ENCODE measurements at regions not wholly inside any gene's neighbourhood (a gene's known extent, or its start where the extent isn't known, plus 50 kb on each side); places are given as distances from the start of the nearest gene placed in this dataset.
A peak's percentile ranks its signal among the peaks of the same experiment; 100 is the strongest.

GRCh38 chr1:90850898-90851710 is 134.0 kb upstream of the BARHL2 start:
- TF ChIP-seq, protein P1, sequence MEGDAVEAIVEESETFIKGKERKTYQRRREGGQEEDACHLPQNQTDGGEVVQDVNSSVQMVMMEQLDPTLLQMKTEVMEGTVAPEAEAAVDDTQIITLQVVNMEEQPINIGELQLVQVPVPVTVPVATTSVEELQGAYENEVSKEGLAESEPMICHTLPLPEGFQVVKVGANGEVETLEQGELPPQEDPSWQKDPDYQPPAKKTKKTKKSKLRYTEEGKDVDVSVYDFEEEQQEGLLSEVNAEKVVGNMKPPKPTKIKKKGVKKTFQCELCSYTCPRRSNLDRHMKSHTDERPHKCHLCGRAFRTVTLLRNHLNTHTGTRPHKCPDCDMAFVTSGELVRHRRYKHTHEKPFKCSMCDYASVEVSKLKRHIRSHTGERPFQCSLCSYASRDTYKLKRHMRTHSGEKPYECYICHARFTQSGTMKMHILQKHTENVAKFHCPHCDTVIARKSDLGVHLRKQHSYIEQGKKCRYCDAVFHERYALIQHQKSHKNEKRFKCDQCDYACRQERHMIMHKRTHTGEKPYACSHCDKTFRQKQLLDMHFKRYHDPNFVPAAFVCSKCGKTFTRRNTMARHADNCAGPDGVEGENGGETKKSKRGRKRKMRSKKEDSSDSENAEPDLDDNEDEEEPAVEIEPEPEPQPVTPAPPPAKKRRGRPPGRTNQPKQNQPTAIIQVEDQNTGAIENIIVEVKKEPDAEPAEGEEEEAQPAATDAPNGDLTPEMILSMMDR (conservative IDR thresholded peaks at IDR 0.05; ENCODE audit: low read depth, low read length) = peak; percentile 47
- no peak for TF ChIP-seq EZH2phosphoT487 (IDR thresholded peaks at IDR 0.05; ENCODE audit: borderline replicate concordance, low read length)
- Histone ChIP-seq H2AFZ (ENCODE audit: low read length) (peak overlapping the region; percentile 94), H3K4me2 (ENCODE audit: low read length) (peak overlapping the region; percentile 98), H3K27ac (ENCODE audit: low read length) (no peak overlapping the region), H3K4me3 (ENCODE audit: low read length) (peak overlapping the region; percentile 70), H3K9me2 (replicated peaks; ENCODE audit: low read length) (no peaks in the 10 kb centered on the region), H3F3A (ENCODE audit: low read length, unreplicated experiment) (no peaks in the 10 kb centered on the region), H4K20me1 (ENCODE audit: low read length) (no peaks in the 10 kb centered on the region), H3K9me3 (ENCODE audit: low read length) (no peaks in the 10 kb centered on the region), H3K27me3 (ENCODE audit: low read length) (peaks cover 32% of the 10 kb centered on the region; the same call in 1 of the 2 replicates), H3K79me2 (ENCODE audit: low read length) (no peaks in the 10 kb centered on the region), H3K9ac (ENCODE audit: low read length) (peak overlapping the region; percentile 34; the same call in 1 of the 2 replicates), H3K36me3 (ENCODE audit: low read depth, low read length) (no peaks in the 10 kb centered on the region), H3K4me1 (ENCODE audit: insufficient read depth, low read length) (peaks cover 10% of the 10 kb centered on the region)
- ChIA-PET POLR2A (ENCODE audit: unreplicated experiment) (no interaction called here), CTCF (no interaction called here)
- peak; percentile 74 for DNase-seq
- BruUV-seq (replicated peaks) = no TSS peak
- ATAC-seq = peak; percentile 98
- intact Hi-C loops (cut with micrococcal nuclease) = loop anchor here (10.0 kb wide), 1 partner anchor 116 kb away; no protein-coding TSS in a partner anchor

- no TSS peak for BruUV-seq (replicated peaks)
- Histone ChIP-seq H3K9me2 (replicated peaks; ENCODE audit: low read length) (no peaks in the 10 kb centered on the region), H3K4me1 (ENCODE audit: insufficient read depth, low read length) (peaks cover 10% of the 10 kb centered on the region), H3K9ac (ENCODE audit: low read length) (no peak overlapping the region), H3K79me2 (ENCODE audit: low read length) (no peaks in the 10 kb centered on the region), H3K27ac (ENCODE audit: low read length) (no peak overlapping the region), H3K27me3 (ENCODE audit: low read length) (peaks cover 36% of the 10 kb centered on the region), H3K4me2 (ENCODE audit: low read length) (no peak overlapping the region), H3K36me3 (ENCODE audit: low read depth, low read length) (no peaks in the 10 kb centered on the region), H3K4me3 (ENCODE audit: low read length) (no peak overlapping the region), H4K20me1 (ENCODE audit: low read length) (no peaks in the 10 kb centered on the region), H3F3A (ENCODE audit: low read length, unreplicated experiment) (no peaks in the 10 kb centered on the region), H3K9me3 (ENCODE audit: low read length) (no peaks in the 10 kb centered on the region), H2AFZ (ENCODE audit: low read length) (no peak overlapping the region)
- no peak for DNase-seq
- ChIA-PET POLR2A (ENCODE audit: unreplicated experiment) (no interaction called here), CTCF (no interaction called here)
- intact Hi-C loops (cut with micrococcal nuclease) = loop anchor here (10.0 kb wide), 1 partner anchor 116 kb away; no protein-coding TSS in a partner anchor
- TF ChIP-seq EZH2phosphoT487 (IDR thresholded peaks at IDR 0.05; ENCODE audit: borderline replicate concordance, low read length) (no peak), EZH2 (IDR thresholded peaks at IDR 0.05; ENCODE audit: low read length, unreplicated experiment) (no peak)
- TF ChIP-seq, protein P1 (conservative IDR thresholded peaks at IDR 0.05; ENCODE audit: low read depth, low read length) = no peak
- no peak for ATAC-seq
Measured at GRCh38 chr1:90850181-90850897, 133.2 kb upstream of the BARHL2 start.

DNA sequence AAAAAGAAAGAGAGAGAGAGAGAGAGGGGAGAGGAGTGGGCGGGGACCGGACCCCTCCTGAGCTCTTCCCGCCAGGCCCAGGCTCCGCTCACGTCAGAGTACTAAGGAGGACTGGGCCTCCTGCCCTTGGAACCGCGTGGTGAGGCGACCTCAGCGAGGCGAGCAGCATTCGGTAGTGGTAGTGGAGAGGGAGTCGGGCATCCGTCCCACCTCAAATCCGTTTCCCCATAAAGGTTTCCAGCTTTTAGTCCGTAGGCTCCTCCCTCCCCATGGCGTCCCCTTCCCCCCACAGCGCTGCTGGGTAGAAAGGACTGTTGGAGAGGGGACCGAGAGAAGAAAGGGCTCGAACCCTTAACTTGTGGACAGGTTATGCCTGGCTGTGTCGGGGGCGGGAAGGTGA is 124.4 kb upstream of the BARHL2 start:
- no peak overlapping the region for H3K9ac ChIP-seq (ENCODE audit: low read length)
- no peak overlapping the region for H3K4me3 ChIP-seq (ENCODE audit: low read length)
- H3K36me3 ChIP-seq (ENCODE audit: low read depth, low read length) = no peaks in the 10 kb centered on the region
- H3K27ac ChIP-seq (ENCODE audit: low read length) = no peak overlapping the region
- no peak overlapping the region for H2AFZ ChIP-seq (ENCODE audit: low read length)
- no TSS peak for BruUV-seq (replicated peaks)
- H3K27me3 ChIP-seq (ENCODE audit: low read length) = peaks cover 74% of the 10 kb centered on the region
- no peaks in the 10 kb centered on the region for H3K4me1 ChIP-seq (ENCODE audit: insufficient read depth, low read length)
- no peaks in the 10 kb centered on the region for H3K9me3 ChIP-seq (ENCODE audit: low read length)
- no peak for DNase-seq
- intact Hi-C loops (cut with micrococcal nuclease) = no loop called here
- POLR2A ChIA-PET (ENCODE audit: unreplicated experiment) = no interaction called here
- H4K20me1 ChIP-seq (ENCODE audit: low read length) = no peaks in the 10 kb centered on the region
- H3K79me2 ChIP-seq (ENCODE audit: low read length) = no peaks in the 10 kb centered on the region
- TF ChIP-seq EZH2 (IDR thresholded peaks at IDR 0.05; ENCODE audit: low read length, unreplicated experiment) (no peak), EZH2phosphoT487 (IDR thresholded peaks at IDR 0.05; ENCODE audit: borderline replicate concordance, low read length) (no peak)
- TF ChIP-seq, protein P1 (conservative IDR thresholded peaks at IDR 0.05; ENCODE audit: low read depth, low read length) = no peak
- CTCF ChIA-PET = no interaction called here
- no peak overlapping the region for H3K4me2 ChIP-seq (ENCODE audit: low read length)
- H3K9me2 ChIP-seq (replicated peaks; ENCODE audit: low read length) = no peaks in the 10 kb centered on the region
- ATAC-seq = no peak
- H3F3A ChIP-seq (ENCODE audit: low read length, unreplicated experiment) = no peaks in the 10 kb centered on the region
